ENCODE measurements at regions not wholly inside any gene's neighbourhood (a gene's known extent, or its start where the extent isn't known, plus 50 kb on each side); places are given as distances from the start of the nearest gene placed in this dataset.

- DNase-seq (ENCODE audit: low read depth in 2 of 2) = no peak
These were observed 63.8 kb upstream of the SLC4A4 start for GRCh38 chr4:71275004-71275403.

- DNase-seq (ENCODE audit: low read depth in 2 of 2) = no peak
These were observed 63.2 kb upstream of the SLC4A4 start for GRCh38 chr4:71275570-71275969.

GRCh38 chr4:71277353-71277752, 61.5 kb upstream of the SLC4A4 start:
- no peak for DNase-seq (ENCODE audit: low read depth in 2 of 2)

GRCh38 chr4:71283642-71284257, 55.1 kb upstream of the SLC4A4 start:
- DNase-seq (ENCODE audit: low read depth in 2 of 2) = no peak

- DNase-seq (ENCODE audit: low read depth in 2 of 2) = no peak
These were observed 51.5 kb upstream of the SLC4A4 start for GRCh38 chr4:71287305-71287704.

GRCh38 chr4:71288875-71289274, 49.9 kb upstream of the SLC4A4 start:
- DNase-seq (ENCODE audit: low read depth in 2 of 2) = no peak

All from stimulated activated CD8-positive, alpha-beta memory T cell treated with anti-CD3 and anti-CD28 coated beads, Interleukin-15, amount 100 ng/mL, for 4 hours (primary cell).